SK-N-SH treated with all-trans-retinoic acid at 6 μM for 48 hours (cell line): ENCODE measurements at regions not wholly inside any gene's neighbourhood (a gene's known extent, or its start where the extent isn't known, plus 50 kb on each side); places are given as distances from the start of the nearest gene placed in this dataset.

Source experiments
- CSDC2 ChIP-seq: fragments of 250-450 bp; sonication (Bioruptor Pico); IDR thresholded peaks from 2 replicates; pipeline ENCODE4 v1.5.0; 2020; ENCODE audit warnings: mild to moderate bottlenecking, moderate library complexity
- RARB ChIP-seq: fragments of 250-450 bp; sonication (Bioruptor Pico); IDR thresholded peaks from 2 replicates; pipeline ENCODE4 v1.8.0; 2021; ENCODE audit warnings: mild to moderate bottlenecking, moderate library complexity
- TCF4 ChIP-seq: fragments of 250-450 bp; sonication (Bioruptor Pico); IDR thresholded peaks from 2 replicates; pipeline ENCODE4 v1.8.0; 2021; ENCODE audit warnings: mild to moderate bottlenecking, moderate library complexity, borderline replicate concordance
- ZFP30 ChIP-seq: fragments of 450-650 bp; formaldehyde crosslinking; IDR thresholded peaks from 2 replicates; pipeline ENCODE4 v1.5.0; 2022; ENCODE audit warnings: mild to moderate bottlenecking, moderate library complexity
- ZNF565 ChIP-seq: fragments of 450-650 bp; formaldehyde crosslinking; conservative IDR thresholded peaks from 2 replicates; pipeline ENCODE4 v1.5.0; 2020; ENCODE audit warnings: low read depth, mild to moderate bottlenecking, moderate library complexity
- TF ChIP-seq, protein P1 (sequence below): fragments of 250-450 bp; sonication (Bioruptor Pico); IDR thresholded peaks from 2 replicates; pipeline ENCODE4 v1.5.1; 2021; ENCODE audit warnings: mild to moderate bottlenecking, moderate library complexity
- TF ChIP-seq, protein P2 (sequence below): fragments of 250-450 bp; sonication (Bioruptor Pico); IDR thresholded peaks from 2 replicates; pipeline ENCODE4 v1.5.1; 2020; ENCODE audit warnings: low read depth, mild to moderate bottlenecking, moderate library complexity

DNA sequence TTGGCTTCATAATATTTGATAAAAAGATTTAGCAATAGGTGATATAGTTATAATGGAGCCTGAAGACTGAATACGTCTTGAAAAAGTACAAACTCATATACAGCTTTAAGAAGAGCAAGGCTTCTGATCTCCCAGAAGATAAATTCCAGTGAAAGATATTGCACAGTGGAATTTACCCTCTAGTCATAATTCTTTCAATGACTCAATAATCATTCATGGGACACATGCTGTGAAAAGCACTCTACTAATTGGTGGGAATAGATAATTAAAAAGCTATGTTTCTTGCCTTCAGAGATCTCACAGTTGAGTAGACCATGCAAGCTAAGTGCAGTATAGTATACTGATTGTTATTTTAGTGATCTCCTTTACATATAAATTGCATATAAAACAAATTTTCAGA lies 538.6 kb upstream of the CYLC2 start:
- TF ChIP-seq RARB (CRISPR knock-in tag), result no peak
- TF ChIP-seq, protein P1, sequence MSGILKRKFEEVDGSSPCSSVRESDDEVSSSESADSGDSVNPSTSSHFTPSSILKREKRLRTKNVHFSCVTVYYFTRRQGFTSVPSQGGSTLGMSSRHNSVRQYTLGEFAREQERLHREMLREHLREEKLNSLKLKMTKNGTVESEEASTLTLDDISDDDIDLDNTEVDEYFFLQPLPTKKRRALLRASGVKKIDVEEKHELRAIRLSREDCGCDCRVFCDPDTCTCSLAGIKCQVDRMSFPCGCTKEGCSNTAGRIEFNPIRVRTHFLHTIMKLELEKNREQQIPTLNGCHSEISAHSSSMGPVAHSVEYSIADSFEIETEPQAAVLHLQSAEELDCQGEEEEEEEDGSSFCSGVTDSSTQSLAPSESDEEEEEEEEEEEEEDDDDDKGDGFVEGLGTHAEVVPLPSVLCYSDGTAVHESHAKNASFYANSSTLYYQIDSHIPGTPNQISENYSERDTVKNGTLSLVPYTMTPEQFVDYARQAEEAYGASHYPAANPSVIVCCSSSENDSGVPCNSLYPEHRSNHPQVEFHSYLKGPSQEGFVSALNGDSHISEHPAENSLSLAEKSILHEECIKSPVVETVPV (CRISPR knock-in tag), result no peak
- no peak for TF ChIP-seq ZFP30 (CRISPR knock-in tag)
- TF ChIP-seq, protein P2, sequence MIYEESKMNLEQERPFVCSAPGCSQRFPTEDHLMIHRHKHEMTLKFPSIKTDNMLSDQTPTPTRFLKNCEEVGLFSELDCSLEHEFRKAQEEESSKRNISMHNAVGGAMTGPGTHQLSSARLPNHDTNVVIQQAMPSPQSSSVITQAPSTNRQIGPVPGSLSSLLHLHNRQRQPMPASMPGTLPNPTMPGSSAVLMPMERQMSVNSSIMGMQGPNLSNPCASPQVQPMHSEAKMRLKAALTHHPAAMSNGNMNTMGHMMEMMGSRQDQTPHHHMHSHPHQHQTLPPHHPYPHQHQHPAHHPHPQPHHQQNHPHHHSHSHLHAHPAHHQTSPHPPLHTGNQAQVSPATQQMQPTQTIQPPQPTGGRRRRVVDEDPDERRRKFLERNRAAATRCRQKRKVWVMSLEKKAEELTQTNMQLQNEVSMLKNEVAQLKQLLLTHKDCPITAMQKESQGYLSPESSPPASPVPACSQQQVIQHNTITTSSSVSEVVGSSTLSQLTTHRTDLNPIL (CRISPR knock-in tag), result no peak
- TF ChIP-seq ZNF565 (CRISPR knock-in tag), result no peak
- TF ChIP-seq CSDC2 (CRISPR knock-in tag), result no peak
- no peak for TF ChIP-seq TCF4 (CRISPR knock-in tag)
